Germinal center (tissue), 1 donor: ENCODE measurements at regions not wholly inside any gene's neighbourhood (a gene's known extent, or its start where the extent isn't known, plus 50 kb on each side); places are given as distances from the start of the nearest gene placed in this dataset.

Experiments used
- DNase-seq: peaks from one replicate; pipeline ENCODE4 v3.0.0; 2012; ENCODE audit warnings: mixed read lengths, low spot score

DNA sequence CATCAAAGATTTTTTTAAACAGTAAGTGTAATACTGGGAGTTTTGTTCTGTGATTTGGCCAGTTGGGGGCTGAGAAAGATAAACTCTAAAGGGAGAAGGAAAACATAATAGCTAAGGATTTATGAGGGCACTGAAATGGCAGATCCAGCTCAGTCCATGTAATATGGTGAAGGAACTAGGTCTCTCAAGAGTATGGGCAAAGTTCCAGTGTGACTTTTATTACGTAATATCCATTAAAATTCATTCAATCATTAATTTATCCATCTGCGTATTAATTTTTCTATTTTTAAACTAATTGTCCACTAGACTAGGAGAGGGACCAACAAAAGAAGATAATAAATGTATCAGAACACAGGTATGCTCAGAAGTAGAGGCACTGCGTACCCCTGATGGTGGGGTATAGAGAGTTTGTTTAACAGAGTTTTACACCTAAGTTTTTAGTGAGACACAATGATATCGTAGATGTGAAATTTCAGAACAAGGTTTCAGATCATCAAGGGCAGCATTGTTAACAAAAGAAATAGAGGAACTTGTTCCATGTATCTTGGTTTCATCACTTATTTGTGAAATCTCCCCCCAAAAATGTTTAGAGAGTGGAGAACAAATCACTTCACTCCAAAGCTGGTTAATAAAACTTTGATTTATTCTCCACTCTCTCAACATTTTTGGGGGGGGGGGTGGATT is 351.1 kb downstream of the GRXCR1 start:
- DNase-seq = no peak

DNA sequence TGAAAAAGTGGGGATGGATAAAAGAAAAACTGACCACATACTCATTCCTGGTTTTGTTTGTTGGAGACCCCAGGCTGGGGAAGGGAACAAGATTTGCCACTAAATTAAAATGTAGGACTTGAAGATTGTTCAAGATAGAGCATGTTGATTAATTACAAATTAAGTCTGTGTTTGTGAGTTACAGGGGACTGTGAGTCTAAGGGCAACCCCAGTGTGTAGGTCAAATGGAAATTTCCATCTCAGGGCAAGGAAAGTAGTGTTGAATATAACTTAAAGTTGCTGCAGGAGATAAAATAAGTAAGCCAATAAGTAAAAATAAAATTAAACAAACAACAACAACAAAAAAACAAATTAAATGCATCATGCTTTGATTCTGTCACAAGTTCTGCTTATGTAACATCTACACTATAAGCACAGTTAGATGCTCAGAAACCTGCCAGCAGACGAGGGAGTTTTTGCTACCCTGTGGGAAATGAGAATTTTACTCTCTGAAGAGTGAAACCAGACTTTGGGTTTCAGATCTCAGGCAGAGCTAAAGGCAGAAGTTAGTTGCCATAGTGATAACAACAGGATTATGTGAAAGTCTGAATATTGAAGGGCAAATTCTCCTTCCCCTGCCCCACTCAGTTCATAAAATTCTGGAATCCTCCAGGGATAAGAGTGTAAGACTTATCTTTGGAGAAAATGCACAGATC is 352.3 kb downstream of the GRXCR1 start:
- no peak for DNase-seq

DNA sequence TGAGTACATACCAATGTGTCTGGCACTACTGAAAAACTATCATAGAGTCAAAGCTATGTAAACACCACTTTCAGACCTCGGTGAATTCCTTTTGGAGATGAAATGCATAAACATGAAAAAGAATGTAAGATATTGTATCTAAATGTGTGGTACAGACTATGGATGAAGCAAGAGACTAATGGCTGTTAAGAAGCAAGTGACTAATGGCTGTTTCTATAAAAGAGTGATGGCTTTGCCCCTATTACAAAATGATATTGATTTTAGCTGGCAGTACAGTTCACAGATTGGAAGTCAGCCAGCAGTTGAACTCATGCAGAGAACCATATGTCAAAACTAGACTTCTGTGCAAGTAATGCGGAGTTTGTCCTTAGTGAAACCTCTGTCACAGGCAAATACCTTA is 359.3 kb downstream of the GRXCR1 start:
- no peak for DNase-seq

DNA sequence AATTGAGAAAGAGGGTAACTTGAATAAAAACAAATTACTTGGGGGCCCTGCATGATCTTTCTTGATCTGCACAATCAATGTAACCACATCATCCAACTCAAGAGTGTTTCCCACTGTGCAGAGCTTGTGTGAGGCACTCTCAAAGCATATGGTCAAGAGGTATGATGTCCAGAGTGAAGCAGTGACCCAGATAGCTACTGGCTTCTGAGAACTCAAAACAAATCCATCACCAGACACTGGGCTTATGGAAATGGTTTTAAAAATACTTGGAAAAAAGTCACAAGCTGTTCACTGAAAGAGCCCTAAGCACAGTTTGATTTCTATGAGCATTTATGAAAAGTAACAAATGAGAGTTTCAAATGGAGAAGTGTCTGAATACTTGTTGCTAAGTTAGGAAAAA is 361.0 kb downstream of the GRXCR1 start:
- DNase-seq = no peak

DNA sequence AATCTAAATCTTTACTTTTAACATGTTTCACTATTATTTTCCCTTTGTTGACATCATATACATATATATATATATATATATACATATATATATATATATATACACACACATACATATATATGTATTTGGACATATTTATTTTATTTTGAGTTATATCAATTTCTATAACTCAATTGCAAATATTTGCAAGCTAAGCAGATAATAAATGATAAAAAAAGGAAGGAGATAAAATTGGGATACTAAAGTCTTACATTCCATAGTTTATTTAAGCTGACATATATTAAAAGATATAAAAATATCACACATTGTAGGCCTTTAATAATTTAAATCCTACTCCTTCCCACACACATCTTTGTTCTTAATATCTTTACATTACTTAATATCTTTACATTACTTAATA is 372.2 kb downstream of the GRXCR1 start:
- DNase-seq = no peak

DNA sequence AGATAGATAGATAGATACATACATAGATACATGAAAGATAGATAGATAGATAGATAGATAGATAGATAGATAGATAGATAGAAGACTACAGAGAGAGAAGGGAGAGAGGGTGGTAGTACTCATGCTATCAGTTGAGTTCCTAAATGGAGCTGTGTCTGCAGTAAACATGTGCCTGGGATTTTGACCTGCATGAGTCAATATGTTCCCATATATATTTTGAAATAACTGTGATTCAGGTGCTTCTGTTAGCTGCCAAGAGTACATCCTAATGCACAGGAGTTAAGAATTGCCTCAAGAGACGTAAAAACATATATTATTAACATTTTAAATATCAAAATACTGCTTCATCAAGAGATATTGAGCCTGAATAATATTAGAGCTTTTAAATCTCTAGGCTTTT is 379.4 kb downstream of the GRXCR1 start:
- DNase-seq = no peak

DNA sequence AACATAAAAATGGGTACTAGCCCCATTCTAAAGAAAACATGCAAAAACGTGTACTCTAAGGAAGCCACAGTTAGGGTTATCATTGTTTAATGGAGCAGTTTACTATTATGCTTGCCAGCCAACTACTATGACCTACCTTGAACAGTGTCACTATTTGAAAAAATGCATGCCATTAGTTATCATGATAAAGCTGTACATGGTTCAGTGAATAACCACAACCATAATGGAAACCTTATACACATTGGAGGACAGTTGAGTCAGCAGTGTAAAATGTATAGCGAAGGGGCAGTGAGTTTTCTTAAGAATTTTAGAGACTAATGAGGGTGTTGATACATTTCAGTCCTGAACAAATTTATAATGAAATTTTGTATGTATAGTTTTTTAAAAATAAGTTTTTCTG is 381.9 kb downstream of the GRXCR1 start:
- DNase-seq = no peak

DNA sequence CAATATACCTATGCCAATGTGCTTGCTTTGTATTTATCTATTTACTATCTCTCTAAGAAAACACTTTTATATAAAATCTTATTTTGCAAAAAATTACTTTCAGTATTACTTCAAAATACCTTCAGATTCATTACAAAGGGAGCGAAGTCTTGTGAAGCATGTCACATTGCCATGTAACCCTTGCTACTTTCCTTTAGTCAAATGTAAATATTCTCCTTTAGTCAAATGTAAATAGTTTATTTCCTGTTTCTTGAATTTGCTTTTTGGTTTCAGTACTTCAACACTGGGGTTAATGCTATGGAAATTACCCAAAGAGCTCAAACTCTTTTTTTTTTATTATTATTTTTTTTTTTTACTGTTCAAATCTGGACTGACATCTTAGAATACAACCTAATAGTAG is 383.3 kb downstream of the GRXCR1 start:
- no peak for DNase-seq

DNA sequence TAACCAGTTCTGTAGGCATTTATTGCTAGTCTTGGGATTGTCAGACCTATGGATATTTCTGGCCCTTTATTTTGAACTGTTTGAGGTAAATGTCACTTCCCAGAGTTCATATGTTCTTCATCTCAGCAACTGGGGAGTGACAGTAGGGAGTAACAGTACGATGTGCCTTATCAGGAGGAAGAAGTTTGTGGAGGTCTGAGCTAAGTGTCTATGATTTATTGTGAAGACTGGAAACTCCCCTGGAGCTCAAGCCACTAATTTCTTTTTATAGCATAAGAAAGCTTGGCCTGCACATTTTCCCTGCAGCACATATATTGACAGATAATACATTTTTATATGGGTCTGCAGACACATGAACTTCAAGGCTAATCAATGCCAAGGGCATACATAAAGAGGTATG is 383.8 kb downstream of the GRXCR1 start:
- DNase-seq = no peak

DNA sequence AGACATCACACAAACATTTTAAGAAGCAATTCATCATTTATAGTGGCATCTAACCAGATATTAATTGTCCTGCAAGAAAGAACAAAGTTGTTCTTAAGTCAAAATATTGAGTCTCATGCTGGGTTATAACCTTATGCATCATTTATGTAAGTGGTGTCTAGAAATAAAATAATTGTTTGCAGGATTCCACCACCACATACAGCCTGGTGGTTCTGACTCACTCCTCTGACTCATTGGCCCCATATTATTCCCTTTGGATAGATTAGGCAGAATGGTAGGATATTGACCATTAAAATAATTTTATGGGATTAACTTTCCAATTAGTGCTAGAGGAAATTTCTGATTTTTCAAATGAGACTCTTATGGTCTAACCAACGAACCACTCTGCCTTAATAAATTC is 384.5 kb downstream of the GRXCR1 start:
- DNase-seq = no peak

DNA sequence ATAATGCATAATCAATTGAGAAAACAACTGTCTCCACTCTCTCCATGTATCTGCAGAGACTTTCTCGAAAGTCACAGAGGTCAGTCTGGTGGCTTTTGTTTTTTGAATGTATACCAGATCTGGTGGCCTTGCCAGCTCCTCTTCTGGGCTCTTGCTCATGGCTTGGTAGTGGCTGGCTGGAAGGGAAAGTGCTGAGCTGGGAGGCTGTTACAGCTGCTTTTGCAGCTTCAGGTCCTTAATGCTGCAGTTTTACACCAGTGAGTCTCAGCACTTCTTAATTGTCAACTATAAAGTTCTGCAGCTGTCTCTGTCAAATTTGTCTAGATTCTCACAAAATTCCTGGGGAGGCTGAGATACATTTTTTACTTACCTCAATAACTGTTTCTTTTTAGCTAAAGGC is 390.0 kb downstream of the GRXCR1 start:
- no peak for DNase-seq

DNA sequence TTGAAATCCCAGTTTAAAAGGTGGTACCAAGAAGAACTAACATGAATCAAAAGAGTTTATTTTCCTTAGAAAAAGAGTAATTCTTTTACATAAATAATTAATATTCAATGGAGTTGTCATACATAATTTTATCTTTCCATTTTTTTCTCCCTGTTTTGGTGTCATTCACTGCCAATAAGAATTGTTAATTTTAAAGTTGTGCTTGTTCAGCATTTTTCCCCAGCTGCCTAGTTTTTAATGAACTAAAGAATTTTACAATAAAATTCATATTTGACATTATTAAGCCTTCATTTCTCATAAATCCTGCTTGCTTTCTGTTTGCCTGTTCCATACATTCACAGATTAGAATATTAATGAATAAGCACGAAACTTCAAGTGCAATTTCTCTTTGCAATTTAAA is 393.6 kb downstream of the GRXCR1 start:
- no peak for DNase-seq

DNA sequence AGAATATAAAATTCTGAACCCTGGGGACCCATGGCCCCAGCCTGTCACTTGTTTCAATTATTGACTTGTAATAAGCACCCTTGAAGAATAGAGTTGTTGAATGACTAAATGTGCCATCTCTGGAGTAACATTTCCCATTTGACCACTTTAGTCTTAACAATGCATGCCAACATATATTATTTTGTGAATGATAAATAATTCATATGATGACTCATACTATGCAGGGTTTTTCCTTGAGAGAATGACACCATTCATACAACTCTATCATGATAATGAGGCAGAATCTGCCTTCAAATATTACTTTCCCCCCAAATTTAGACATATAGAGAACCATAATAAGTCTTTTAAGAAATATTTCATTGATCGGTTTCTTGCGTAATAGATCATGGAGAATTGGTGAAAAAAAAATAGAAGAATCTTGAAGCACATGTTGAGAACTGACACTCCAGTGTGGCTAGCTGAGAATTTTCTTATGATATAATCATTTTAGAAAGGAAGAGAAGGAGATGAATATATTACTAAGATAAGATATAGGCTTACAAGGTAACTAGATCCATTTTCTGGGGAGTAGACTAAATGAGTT is 404.5 kb downstream of the GRXCR1 start:
- no peak for DNase-seq

DNA sequence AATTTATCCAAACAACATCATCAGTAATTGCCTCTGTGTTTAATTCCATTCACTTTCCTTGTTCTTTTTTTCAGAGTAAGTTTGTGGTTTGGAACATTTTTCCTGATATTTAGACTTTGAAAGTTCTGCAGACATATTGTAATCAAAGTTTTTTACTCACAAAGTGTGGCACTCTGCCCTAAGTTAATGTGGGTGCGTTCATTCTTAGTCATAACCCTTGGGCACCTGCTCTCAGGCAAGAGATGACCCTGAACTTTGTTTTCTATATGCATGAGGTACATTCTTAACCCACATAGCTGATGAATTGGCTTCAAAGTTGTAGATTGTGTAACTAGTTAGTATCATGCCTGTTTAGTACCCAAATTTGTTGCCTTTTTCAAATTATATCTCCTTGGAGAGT is 424.3 kb downstream of the GRXCR1 start:
- no peak for DNase-seq

DNA sequence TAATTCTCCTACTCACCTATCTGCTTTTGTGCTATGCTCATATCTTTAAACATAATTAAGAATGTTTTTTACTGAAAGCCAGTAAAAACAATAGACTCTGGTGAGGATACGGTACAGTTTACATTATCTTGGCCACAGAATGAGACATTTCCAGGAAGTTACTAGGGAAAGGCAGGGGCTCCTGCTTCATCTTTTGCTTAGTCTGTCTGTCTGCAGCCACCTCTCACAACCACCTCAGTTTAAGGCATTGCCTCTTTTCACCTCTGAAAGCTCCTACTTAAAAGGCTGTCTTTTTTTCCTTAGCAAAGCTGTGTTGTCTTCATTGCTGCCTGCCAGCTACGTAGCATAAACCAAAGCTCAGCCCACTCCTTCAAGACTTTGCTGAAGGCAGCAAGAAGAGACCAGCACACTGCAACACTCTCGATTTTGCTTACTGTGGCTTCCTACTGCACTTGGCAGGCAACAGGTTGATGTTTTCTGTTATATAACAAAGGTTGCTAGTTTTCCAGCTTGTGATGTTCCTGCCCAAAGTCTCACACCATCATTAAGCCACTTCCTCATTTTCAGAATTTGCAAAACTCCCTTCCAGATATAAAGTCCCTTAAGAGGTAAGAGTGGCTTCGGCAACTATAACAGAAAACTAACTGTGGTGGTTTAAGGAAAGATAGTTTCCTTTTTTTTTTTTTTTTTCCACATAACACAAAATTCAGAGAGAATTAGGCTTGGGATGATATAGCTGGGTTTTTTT is 432.9 kb downstream of the GRXCR1 start:
- DNase-seq = no peak

DNA sequence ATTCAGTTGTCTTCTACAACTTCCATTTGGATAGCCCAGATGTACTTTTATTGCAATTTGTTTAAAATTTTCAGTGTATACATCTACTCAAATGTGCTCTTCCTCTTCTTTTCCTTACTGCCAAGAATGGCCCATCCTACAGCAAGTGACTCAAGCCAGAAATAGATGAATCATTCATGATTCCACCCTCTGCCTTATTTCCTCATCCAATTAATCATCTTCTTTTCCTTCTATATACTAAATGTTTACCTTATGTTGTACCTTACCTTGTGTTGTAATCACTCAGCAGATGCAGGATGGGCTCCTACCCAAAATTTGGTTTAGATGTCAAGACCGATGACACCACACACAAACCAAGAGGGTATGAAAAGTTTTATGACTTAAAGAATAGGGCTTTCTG is 437.8 kb downstream of the GRXCR1 start:
- no peak for DNase-seq

DNA sequence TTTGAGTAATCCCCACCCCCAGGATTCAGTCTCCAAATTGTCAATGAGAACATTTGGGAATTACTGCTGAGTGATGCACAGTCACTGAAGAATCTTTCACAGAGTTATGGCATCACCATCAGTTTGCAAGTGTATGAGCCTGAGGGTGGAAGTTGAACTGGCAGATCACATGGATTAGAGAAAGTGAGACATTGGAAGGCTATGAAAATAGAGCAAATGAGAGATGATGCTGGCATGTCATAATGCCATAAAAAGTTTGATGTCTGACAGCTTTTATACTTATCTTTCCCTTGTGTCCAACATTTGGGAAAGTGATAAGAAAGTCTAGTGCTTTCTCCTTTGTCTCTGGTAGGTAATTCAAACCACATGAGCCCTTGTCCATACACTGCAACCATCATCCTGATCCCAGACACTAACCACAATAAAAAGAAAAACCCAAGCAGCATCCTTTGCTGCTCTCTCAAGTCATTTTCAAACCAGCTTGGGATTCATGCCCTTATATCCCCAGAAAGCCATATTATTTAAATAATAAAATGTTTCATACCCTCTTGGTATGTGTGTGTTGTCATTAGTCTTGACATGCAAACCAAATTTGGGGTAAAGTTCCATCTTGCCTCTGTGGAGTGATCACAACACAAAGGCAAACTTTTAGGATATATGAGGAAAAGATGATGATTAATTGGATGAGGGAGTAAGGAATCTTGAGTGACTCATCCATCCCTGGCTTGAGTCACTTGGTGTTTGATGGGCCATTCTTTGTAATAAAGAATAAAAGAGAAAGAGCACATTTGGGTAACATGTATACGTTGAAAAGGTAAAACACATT is 438.9 kb downstream of the GRXCR1 start:
- DNase-seq = no peak

DNA sequence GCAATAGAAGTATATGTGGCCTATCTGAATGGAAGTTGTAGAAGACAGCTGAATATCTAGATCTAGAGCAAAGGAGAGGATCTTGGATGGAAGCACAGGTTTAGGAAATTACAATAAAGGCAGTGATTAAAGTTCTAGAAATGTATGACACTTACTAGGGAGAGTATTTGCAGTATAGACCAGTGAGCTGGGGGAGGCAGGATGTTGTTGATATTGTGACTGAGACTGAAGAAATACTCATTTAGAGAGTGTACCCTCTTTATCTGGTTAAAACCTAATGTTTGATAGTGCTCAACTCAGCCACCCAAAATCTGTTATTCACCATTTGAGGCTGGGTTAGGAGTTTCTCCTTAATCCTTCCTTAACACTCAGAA is 439.5 kb downstream of the GRXCR1 start:
- no peak for DNase-seq

DNA sequence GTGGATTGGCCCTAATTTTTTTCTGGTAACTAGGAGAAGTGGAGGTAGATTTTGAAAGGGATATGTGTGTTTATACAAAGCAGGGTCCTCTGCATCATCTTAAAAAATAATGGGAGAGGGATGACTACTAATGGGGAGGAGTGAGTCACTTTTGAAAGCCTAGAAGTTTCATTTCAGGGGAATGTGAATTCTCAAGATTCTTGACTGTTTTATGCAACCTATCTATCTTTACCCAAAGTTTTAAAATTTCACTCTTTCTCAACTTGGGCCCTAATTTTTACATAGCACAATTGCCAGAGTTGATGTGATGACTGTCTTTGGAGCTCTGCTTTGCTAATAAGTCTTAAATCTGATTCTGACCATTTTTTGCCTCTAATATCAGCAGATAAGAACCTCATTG is 445.2 kb downstream of the GRXCR1 start:
- DNase-seq = no peak

DNA sequence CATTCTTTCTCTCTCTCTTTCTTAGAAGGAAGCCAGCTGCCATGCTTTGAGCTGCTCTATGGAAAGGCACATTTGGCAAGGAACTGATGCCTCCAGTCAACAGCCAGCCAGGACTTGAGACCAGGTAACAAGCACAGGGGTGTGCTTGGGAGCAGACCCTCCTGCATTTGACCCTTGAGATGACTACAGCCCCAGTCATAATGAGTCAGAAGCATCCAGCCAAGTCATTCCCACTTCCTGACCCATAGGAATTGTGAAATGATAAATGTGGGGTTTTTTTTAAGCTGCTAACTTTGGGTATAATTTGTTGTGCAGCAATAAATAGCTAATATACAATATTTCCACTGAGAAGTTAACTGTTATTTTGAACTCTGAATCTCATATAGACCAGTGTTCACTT is 446.9 kb downstream of the GRXCR1 start:
- DNase-seq = no peak

DNA sequence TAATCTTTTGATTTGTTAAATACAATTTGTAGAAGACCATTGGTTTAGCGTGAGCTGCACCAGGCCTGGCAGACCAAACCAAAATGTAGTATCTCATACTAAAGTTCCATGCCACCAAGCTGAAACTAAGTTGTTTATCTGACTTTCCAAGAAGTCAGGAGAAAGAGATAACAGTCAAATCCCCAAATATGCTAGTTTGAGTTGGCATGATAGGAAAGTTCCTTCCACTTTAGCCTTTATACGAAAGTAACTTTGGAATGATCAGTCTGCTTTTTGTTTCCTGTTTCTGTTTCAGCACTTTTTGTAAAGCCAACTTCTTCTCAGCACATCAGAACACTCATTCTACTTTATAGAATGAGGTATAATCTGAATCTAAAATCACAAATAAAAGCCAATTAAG is 449.2 kb downstream of the GRXCR1 start:
- no peak for DNase-seq

DNA sequence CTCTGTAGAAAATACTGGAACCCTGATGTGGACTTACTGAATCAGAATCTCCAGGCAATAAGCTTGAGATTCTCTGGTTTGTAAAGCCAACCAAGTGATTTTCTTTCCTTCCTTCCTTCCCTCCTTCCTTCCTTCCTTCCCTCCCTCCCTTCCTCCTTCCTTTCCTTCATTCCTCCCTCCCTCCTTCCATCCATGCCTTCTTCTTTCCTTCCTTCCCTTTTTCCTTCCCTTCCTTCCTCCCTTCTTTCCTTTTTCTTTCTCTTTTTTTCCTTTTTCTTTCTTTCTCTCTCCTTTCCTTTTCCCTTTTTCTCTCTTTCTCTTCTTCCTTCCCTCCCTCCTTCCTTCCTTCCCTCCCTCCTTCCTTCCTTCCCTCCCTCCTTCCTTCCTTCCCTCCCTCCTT is 450.8 kb downstream of the GRXCR1 start:
- DNase-seq = no peak
